NCI-H2171 treated with DMSO at 0.1 percent for 48 hours (cell line): ENCODE measurements at regions not wholly inside any gene's neighbourhood (a gene's known extent, or its start where the extent isn't known, plus 50 kb on each side); places are given as distances from the start of the nearest gene placed in this dataset.
"Not testable (repeated sequence)": the region's sequence is repeated elsewhere in the genome, so short reads cannot be mapped to it uniquely, and the experiment has no call there.

Source experiments
- DNase-seq: peaks from one replicate; lab custom pipeline; 2025; lab: John Stamatoyannopoulos, UW

DNA sequence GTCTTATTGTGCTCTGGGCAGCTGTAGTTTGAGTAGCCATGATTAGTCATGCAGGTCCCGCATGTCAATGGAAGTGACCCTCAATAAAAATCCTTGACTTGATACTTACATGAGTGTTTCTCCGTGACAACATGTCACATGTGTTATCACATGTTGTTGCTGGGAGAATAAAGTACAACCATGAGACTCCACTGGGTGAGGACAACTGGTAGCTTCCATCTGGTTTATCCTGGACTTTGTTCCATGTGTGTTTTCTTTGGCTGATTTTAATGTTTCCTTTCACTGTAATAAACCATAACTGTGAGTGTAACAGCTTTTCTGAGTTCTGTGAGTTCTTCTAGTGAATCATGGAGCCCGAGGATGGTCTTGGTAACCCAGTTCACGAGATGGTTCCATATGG lies 63.1 kb upstream of the NDN start:
- DNase-seq, result no peak

DNA sequence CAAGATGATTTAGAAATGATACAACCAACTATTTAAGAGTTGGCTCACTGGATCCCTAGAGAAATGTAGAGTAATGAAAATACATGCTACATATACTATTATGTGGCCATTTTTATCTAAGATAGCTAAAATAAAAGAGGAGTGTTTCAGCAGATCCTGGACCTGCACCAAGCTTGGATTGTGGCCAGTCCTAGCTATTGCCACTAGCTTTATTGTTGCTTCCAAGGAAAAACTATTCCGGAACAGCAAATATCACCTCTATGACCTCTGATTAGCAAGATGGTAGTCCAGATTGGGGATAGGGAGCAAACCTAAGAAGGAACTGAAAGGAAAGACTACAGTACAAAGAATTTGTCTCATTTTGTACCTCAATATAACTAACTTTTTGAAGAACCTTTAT lies 63.7 kb upstream of the NDN start:
- DNase-seq, result no peak

DNA sequence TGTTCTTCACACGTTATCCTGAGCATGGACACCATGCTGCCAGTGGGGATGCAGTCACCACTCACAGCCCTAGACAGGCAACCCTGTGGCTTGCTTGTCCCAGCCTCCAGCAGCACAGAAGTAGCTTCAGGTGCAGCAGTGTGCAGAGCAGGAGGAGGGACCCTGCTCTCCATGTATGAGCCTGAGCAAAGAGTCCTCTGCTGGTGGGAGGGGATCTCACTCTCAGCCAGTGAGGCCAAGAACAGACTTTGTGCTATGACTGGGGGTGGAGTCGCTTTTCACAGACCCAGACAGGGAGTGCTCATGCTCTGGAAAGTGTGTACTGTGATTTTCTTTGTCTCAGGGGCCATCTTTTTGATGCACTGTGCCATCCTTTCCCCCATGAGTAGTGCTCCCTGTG lies 66.1 kb upstream of the NDN start:
- DNase-seq, result no peak

DNA sequence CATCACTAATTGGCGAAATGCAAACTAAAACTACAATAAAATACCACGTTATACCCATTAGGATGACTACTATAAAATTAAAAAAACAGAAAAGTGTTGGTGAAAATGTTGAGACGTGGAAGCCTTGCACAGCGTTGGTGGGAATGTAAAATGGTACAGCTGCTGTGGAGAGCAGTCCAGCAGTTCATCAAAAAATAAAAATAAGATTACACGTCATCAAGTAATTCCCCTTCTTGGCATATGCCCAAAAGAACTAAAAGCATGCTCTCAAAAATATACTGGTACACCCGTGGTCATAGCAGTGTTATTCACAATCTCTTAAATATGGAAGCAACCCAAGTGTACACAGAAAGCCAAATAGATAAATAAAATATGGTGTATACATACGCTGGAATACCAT lies 71.8 kb upstream of the NDN start:
- no peak for DNase-seq

DNA sequence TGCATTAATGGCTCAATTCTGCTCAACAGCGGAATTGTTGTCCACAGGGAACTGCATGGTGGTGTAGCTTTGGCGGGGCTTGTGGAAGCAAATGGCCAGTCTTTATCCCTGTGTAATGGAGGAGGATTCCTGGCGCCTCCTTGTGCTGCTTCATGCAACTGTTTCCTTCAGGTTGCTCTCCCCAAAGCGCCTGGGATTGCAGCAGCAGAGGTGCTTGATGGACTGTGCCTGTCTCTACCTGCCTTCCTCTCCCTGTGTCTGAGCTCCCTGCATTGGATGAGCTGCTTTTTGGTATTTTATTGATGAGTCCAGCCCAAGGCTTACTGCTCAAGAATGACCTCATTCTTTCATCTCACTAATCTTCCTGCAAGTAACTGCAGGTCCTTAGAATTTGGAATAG lies 72.9 kb upstream of the NDN start:
- no peak for DNase-seq

DNA sequence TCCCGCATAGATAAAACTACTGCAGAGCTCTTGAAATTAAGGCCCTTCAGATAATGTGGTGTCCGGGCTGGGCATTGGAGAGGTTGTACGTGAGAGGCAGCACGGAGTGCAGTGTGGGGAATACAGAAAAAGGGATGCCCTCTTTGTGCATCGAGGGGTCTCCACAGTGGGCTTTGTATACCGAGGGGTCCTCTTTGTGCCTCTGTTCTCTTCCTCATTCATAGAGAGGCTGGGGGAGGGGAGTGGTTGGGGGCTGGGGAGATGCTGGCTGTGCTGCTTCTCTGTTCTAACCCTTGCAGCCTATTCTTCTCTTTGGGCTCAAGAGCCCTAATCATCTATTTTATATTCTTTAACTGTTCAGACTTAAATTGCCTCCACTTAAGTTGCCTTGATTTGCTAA lies 74.3 kb upstream of the NDN start:
- no peak for DNase-seq

DNA sequence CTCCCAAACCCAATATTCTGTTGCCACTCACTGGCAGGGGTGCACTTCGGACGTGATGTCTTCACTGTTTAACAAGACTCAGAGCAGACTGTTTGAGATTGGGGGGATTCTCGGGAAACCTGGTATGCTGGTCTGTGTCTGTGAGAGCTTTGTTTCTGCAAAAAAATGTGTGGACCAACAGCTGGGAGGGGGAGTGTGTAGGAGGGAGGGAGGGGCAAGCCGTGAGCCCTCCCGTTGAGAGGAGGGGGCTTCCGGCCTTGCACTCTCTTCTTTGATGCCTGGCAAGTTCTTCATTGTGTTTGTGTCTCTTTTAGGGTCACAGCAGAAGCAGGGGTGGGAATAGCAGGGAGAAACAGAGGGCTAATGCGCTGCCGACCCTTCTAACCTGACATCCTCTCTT lies 74.9 kb upstream of the NDN start:
- DNase-seq, result no peak

DNA sequence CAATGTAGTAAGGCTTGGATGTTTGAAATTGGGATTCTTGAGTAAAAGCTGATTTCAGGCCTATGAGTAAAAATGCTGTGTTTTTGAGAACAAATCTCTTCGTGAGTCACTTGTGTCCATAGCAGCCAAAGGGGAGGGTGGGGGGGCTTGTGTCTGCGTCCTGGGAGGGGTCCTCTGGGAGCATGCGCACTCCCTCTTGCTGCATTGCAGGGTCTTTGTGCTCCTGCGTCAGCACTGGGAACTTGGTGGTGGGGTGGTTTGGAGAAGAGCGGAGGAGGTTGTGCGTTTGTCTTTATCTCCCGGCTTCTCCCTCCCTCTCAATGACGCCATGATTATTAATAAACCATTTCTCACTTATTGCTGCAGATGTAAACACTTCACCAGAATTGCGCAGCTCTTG lies 75.9 kb upstream of the NDN start:
- DNase-seq, result no peak

DNA sequence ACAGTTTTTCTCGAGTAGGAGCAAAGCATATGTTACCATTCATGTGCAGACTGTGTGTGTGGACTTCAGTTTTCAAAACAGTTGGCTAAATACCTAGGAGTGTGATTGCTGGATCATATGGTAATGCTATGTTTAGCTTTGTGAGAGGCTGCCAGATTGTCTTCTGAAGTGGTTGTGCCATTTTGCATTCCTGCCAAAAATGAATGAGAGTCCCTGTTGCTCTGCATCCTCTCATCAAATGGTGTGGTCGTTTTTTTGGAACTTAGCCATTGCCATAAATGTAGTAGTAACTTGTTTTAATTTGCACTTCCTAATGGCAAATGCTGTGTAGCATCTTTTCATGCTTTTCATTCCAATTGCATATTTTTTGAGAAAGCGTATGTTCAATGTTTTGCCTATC lies 77.2 kb upstream of the NDN start:
- DNase-seq, result no peak

DNA sequence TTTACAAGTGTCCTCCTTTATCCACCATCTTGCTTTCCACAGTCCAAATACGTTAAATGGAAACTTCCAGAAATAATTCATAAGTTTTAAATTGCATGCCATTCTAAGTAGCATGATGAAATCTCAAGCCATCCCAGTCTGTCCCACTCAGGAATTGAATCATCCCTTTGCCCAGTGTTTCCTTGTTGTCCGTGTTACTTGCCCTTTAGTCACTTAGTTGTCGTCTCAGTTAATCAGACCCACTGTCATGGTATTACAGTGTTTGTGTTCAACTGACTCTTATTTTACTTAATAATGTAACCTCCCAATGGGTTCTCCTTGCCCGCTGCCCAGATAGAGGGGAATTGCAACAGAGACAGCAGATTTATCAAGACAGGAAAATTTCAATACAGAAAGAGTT lies 77.6 kb upstream of the NDN start:
- DNase-seq, result no peak

DNA sequence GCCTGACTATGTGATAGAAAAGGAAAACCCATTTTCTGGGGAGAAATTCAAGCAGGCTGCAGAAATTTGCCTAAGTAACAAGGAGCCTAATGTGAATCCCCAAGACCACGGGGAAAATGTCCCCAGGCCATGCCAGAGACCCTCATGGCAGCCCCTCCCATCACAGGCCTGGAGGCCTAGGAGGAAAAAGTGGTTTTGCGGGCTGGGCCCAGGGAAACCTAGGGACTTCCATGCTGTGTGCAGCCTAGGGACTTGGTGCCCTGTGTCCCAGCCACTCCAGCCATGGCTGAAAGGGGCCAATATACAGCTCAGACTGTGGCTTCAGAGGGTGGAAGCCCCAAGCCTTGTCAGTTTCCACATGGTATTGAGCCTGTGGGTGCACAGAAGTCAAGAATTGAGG lies 79.7 kb upstream of the NDN start:
- not testable (repeated sequence) for DNase-seq

DNA sequence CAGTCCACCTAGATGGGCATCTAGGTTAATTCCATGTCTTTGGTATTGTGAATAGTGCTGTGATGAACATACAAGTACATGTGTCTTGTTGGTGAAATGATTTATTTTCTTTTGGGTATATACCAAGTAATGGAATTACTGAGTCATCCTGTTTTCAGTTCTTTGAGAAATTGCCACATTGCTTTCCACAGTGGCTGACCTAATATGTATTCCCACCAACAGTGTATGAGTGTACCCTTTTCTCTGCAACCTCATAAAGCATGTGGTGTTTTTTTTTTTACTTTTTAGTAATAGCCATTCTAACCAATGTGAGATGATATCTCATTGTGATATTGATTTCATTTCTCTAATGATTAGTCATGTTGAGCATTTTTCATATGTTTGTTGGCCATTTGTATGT lies 86.0 kb upstream of the NDN start:
- no peak for DNase-seq

DNA sequence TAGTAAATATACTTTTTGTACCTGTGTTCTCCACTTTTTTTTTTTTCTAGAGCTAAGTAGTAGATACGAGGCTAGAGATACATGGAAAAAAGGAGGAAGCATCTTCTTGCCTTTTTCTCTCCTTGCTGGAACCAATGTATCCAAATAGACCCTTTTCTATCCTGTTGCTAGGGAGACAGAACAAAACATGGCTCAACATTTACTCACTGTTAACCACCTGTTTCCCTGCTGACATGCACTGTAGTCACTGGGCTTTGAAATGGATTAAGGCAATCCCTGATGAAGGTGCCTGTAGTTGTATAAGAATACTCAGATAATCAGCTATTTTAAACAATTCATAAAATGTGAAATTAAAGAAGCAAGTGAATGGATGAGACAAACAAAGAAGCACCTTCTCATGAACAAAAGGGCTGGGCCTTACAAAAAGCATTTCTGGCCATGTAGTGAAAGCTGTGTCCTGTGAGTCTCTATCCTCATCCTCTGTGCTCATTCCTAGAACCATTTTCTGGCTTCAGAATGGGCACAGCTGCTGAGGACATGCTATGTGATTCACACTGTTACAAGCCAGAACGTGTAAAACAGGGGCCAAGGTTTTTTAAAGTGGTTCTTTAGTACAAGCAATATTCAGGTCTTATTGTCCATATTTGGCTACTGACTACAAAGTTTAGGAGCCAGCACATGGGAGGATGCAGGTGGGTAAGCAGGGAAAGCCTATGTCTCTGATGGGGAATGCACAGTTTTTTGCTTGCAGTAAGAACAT lies 100.4 kb upstream of the NDN start:
- DNase-seq, result no peak

DNA sequence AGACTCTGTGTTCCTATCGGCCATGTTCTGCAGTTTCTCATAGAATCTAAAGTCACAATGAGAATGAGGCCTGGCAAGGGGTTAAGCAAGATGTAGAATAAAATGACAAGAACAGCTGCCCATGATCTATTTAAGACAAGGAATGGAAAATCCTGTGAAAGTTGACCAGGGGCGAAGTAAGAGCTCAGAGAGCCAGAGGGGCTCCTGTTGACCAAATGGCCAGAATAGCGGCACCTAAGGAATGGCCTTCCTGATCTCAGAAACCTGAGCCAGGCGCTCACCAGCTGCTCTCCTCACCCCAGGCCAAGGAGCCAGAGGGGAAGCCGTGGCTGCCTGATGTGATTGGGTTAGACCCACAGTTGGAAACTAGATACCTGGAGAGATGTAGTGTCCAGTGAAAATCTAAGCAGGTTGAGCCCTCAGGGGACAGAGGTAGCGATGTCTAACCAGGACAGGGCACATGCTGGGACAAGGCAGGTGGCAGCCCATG lies 106.1 kb upstream of the NDN start:
- DNase-seq, result no peak

DNA sequence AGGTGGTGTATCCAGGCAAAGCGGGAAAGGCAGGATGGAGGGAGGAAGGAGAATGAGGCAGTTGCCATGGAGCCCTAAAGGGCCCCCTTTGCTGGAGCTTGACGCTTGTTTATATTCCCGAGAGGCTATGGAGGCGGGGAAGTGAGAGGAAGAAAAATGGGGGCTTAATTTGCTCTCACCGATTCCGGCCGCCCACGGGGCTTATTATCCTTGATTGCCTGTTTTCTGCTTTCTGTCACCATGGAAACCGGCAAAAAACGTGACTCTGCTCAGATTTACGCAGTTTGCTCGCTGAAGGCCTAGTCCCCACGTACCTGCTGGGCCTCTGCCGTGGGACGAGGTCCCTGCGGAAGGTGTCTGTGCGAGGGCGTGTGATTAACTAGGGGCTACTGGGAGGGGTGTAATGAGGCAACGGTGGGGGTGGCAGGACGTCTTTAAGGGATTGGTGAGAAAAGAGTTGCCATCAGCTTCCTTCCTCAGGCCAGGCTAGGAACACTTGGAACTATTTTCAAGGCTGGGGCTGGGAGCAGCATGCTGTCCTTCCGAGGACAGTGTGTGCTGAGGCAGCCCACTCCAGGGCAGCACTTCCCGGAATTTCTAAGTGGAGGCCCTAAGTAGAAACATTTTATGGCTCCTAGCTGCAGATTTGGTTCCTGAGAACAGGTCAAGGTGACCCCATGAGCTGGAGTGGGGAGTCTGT lies 110.8 kb upstream of the NDN start:
- no peak for DNase-seq

DNA sequence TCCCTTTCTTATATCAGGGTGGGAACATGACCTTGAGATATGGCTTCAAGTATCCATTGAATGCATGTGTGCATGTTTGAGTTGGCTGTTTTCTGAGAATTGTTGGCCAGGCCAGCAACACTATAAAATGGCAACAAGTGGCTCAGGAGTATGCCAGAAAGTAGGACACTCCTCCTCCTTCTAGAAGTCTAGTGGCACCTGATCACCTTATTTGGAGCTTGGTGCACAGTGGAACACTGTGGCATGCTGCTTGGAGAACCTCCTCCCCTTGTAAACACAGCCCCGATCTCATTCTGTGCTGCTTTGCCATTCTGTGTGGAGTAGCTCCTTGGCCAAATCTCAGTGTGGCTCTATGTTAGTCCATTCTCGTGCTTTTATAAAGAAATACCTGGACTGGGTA lies 114.8 kb upstream of the NDN start:
- no peak for DNase-seq

DNA sequence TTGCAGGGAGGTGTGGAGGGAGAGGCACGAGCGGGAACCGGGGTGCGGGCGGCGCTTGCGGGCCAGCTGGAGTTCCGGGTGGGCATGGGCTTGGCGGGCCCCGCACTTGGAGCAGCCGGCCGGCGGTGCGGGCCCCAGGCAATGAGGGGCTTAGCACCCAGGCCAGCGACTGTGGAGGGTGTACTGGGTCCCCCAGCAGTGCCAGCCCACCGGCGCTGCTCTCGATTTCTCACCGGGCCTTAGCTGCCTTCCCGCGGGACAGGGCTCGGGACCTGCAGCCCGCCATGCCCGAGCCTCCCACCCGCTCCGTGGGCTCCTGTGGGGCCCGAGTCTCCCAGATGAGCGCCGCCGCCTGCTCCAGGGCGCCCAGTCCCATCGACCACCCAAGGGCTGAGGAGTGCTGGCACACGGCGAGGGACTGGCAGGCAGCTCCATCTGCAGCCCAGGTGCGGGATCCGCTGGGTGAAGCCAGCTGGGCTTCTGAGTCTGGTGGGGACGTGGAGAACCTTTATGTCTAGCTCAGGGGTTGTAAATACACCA lies 115.9 kb upstream of the NDN start:
- DNase-seq, result not testable (repeated sequence)

DNA sequence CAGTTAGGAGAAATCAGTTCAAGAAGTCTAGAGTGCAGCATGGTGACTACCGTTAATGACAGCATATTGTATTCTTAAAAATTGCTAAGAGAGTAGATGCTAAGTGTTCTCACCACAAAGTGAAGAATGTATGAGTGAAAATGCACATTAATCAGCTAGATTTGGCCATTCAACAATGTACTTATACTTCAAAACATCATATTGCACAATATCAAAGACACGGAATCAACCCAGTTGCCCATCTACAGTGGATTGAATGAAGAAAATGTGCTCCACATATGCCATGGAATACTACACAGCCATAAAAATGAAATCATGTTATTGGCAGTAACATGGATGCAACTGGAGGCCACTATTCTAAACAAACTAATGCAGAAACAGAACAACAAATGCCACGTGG lies 119.9 kb upstream of the NDN start:
- DNase-seq, result no peak

DNA sequence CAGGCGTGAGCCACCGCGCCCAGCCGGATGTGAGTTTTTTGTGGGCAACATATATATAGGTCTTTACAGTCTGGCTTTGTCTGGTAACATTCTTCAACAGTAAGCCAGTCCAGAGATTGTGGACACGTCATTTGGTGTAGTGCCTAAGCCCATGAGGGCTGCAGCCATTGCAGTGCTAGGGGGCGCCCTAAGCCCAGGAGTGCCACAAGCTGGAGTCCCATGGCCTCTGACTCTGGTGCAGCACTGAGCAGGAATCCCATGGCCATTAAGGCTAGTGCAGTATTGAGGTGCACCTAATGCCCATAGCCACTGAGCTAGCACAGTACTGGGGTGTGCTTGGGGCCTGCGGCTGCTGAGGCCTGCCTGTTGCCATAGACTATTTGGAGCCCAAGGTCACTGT lies 136.4 kb upstream of the NDN start:
- no peak for DNase-seq

DNA sequence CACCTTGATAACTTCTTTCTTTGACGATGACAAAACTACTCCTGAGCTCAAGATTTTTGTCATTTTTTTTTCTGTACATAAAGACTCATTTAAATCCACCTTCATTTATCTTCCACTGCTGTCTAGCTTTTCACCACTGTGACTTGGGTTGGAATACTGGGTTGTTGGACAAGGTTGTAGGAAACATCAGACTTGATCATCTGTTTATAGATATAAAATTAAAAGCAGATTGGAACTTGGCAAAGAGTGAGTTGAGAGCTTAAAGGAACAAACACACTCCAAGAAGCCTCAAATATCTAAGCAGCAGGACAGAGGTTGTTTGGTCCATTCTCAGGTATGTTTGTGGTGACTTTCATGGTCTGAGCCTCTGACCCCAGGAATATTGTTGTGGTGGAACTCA lies 141.7 kb upstream of the NDN start:
- no peak for DNase-seq

DNA sequence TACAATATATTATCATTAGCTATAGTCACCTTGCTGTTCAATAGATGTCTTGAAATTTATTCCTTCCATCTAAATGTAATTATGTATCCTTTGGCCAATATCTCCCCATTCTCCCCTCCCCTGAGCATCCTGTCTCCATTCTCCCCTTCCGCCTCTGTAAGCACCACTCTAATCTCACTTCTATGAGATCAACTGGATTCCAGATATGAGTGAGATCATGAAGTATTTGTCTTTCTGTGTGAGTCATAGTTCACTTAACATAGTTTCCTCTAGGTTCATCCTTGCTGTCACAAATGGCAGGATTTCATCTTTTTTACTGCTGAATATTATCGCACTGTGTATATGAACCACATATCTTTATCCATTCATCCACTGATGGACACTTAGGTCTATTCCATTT lies 148.8 kb upstream of the NDN start:
- no peak for DNase-seq

DNA sequence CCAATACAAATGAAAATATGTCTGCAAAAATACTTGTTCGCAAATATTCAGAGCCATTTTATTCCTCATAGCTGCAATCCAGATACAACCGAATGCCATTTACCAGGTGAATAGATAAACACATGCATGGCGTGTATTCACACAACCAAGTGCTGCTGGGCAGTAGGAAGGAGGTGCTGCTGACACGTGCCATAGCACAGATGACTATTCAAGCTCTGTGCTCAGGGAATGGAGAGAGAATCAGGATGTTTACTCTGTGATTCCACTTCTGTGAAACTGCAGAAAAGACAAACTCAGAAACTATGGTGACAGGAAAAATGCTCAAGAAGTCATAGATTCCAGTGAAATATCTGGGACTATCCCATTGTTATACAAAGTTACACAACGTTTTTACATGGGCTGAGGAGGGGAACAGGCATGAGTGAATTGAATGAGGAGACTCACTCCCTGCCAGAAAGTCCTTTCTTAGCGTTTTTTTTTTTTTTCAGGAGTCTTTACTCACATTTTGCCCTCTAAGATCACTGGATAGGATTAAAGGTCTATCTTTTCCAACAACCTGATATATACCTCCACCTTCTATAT lies 152.9 kb upstream of the NDN start:
- no peak for DNase-seq

DNA sequence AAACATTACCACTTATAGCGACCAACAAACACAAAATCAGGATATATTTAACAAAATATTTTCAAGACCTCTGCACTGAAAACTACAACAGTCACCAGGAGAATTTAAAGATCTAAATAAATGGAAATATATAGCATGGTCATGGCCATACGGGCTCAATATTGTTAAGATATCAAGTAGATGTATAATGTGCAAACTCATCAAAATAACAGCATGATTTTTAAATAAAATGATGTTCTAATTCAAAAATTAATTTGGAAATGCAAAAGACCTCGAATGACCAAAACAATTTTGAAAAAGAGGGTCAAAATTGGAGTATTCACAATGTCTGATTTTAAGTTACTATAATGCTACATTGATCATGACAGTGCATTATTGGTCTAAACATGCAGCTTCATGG lies 159.1 kb upstream of the NDN start:
- no peak for DNase-seq
